Bronchial epithelial cell (primary cell): ENCODE measurements at regions not wholly inside any gene's neighbourhood (a gene's known extent, or its start where the extent isn't known, plus 50 kb on each side); places are given as distances from the start of the nearest gene placed in this dataset.

Source experiments
- DNase-seq: peaks from one replicate; pipeline ENCODE4 v3.0.0-alpha.2; 2010; ENCODE audit warnings: low read depth
- FAIRE-seq: peaks from 2 replicates; lab custom pipeline; 2011; peaks lifted over from hg19 to GRCh38; lab: Jason Lieb, UNC
- H3K27me3 ChIP-seq: 2 replicates; pipeline ENCODE4 v1.5.1; 2011; ENCODE audit warnings: low read length; ENCODE audit not compliant: control insufficient read depth, insufficient read depth
- H3K36me3 ChIP-seq: 2 replicates; pipeline ENCODE4 v1.5.1; 2011; ENCODE audit warnings: low read length; ENCODE audit not compliant: control insufficient read depth, insufficient read depth
- H3K4me3 ChIP-seq: 2 replicates; pipeline ENCODE4 v1.5.1; 2011; ENCODE audit warnings: mild to moderate bottlenecking, low read depth, low read length, control low read depth
- CTCF ChIP-seq: IDR thresholded peaks from 2 replicates; pipeline ENCODE4 v1.5.1; 2011; ENCODE audit warnings: mild to moderate bottlenecking, moderate library complexity, low read length, control low read depth, inconsistent platforms; ENCODE audit not compliant: insufficient read depth, severe bottlenecking

GRCh38 chr7:26091933-26092332 lies 60.1 kb upstream of the NFE2L3 start:
- DNase-seq, result peak; percentile 54
- FAIRE-seq, result no peak
- TF ChIP-seq CTCF, result no peak
- no peaks in the 10 kb centered on the region for H3K27me3 ChIP-seq
- no peaks in the 10 kb centered on the region for H3K36me3 ChIP-seq
- no peak overlapping the region for H3K4me3 ChIP-seq

GRCh38 chr7:26093023-26093422 lies 59.0 kb upstream of the NFE2L3 start:
- FAIRE-seq (no peak), DNase-seq (no peak)
- TF ChIP-seq CTCF, result no peak
- Histone ChIP-seq H3K36me3 (no peaks in the 10 kb centered on the region), H3K4me3 (no peak overlapping the region), H3K27me3 (no peaks in the 10 kb centered on the region)

GRCh38 chr7:26096136-26096535 lies 55.9 kb upstream of the NFE2L3 start:
- no peaks in the 10 kb centered on the region for H3K36me3 ChIP-seq
- TF ChIP-seq CTCF, result no peak
- no peak overlapping the region for H3K4me3 ChIP-seq
- FAIRE-seq (no peak), DNase-seq (no peak)
- no peaks in the 10 kb centered on the region for H3K27me3 ChIP-seq

DNA sequence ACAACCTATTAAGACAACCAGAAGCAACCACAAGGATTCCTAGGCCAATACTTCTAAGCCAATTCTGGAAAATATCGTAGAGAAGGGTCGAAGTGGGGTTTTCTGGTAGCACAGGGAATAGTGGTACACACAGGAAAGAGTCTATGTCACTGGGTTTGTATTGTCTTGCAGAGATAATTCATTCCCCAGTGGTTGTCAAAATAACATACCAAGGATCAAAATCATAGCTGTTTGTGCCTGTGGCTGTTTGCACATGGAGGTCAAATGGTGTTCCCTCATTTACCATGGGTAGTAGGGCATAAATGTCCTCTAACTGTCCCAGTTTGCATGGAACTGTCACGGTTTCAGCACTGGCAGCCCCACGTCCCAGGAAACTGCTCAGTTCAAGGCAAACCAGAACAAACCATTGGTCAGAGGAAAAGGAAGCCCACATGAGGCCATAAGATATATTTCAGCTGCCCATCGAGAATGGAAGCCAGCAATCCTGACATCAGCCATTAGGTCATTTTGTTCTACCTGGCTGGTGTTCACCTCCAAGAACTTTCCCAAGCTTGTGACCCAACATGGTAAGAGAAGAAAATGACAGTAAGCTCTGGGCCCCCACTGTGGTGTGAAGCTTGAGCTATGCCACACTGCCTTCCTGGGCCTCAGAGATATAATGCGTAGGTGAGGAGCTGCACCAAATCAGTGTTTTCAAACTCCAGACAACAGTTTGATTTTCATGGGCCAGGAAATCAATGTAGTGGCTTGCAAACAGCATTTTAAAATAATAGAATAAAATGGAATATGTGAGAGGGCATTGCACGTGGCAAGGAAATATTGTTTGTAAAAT lies 53.9 kb upstream of the NFE2L3 start:
- H3K27me3 ChIP-seq, result no peaks in the 10 kb centered on the region
- no peak overlapping the region for H3K4me3 ChIP-seq
- peak; percentile 21 for DNase-seq
- TF ChIP-seq CTCF, result no peak
- no peaks in the 10 kb centered on the region for H3K36me3 ChIP-seq
- no peak for FAIRE-seq

DNA sequence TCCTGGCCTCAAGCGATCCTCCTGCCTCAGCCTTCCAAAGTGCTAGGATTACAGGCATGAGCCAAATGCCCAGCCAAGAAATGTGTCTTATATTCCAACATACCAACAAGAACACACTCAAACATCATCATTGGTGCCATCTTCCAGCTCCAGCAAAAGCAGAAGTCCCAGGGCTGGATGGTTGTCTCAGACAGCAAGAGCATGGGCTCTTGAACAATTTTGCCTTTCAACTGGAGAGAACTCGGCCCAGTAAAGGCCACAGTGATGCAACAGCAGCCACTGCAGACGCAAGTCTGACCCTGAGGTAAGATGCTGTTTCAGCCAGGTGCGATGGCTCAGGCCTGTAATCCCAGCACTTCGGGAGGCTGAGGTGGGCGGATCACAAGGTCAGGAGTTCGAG lies 52.8 kb upstream of the NFE2L3 start:
- DNase-seq (no peak), FAIRE-seq (no peak)
- H3K4me3 ChIP-seq, result no peak overlapping the region
- H3K36me3 ChIP-seq, result no peaks in the 10 kb centered on the region
- H3K27me3 ChIP-seq, result no peaks in the 10 kb centered on the region
- no peak for TF ChIP-seq CTCF
